Colonic mucosa (tissue), 4 donors: ENCODE measurements at regions not wholly inside any gene's neighbourhood (a gene's known extent, or its start where the extent isn't known, plus 50 kb on each side); places are given as distances from the start of the nearest gene placed in this dataset.
"Not testable (repeated sequence)": the region's sequence is repeated elsewhere in the genome, so short reads cannot be mapped to it uniquely, and the experiment has no call there.

Experiments used
- DNase-seq: peaks from one replicate; pipeline ENCODE4 v3.0.0-alpha.2; 2020
- H3K27ac ChIP-seq: fragments of 200-600 bp; one replicate; pipeline ENCODE4 v1.8.0; 2021
- H3K27me3 ChIP-seq: fragments of 200-600 bp; one replicate; pipeline ENCODE4 v1.8.0; 2021
- H3K36me3 ChIP-seq: fragments of 200-600 bp; one replicate; pipeline ENCODE4 v1.8.0; 2021
- H3K4me1 ChIP-seq: fragments of 200-600 bp; one replicate; pipeline ENCODE4 v1.8.0; 2021; ENCODE audit warnings: mild to moderate bottlenecking
- H3K4me3 ChIP-seq: fragments of 200-600 bp; one replicate; pipeline ENCODE4 v1.8.0; 2021
- H3K9ac ChIP-seq, 2 donors: one replicate each; pipeline ENCODE4 v1.7.0; 2013; ENCODE audit warnings: control low read depth in 2 of 2, low read depth in 2 of 2, low read length in 2 of 2
- H3K9me3 ChIP-seq: fragments of 200-600 bp; one replicate; pipeline ENCODE4 v1.8.0; 2021
- CTCF ChIP-seq: fragments of 200-600 bp; IDR thresholded peaks from one replicate; pipeline ENCODE4 v1.8.0; 2022; ENCODE audit warnings: antibody characterized with exemption, mild to moderate bottlenecking
- intact Hi-C: fragments of 100-400 bp; cut with DNase I; formaldehyde crosslinking; loops from one replicate; pipeline ENCODE4 v1.14.1; 2022
- donor health status: healthy.
- donor health status: DM: no; HTN: no; CAD: no.
- donor health status: DM: no; HTN: no; CAD: no.

- Histone ChIP-seq H3K4me1 (no peaks in the 10 kb centered on the region), H3K36me3 (no peaks in the 10 kb centered on the region), H3K9ac (no peak overlapping the region), H3K27me3 (no peaks in the 10 kb centered on the region), H3K27ac (no peak overlapping the region), H3K4me3 (no peak overlapping the region), H3K9me3 (no peaks in the 10 kb centered on the region)
- intact Hi-C loops: no loop called here
- no peak for DNase-seq
- no peak for TF ChIP-seq CTCF
Observed at GRCh38 chr20:53819973-53820451, 226.4 kb upstream of the ZNF217 start.

- H3K9me3 ChIP-seq: no peaks in the 10 kb centered on the region
- no peak overlapping the region for H3K4me3 ChIP-seq
- no peaks in the 10 kb centered on the region for H3K4me1 ChIP-seq
- TF ChIP-seq CTCF: no peak
- H3K27ac ChIP-seq: no peak overlapping the region
- H3K27me3 ChIP-seq: no peaks in the 10 kb centered on the region
- DNase-seq: no peak
- H3K36me3 ChIP-seq: no peaks in the 10 kb centered on the region
- H3K9ac ChIP-seq: no peak overlapping the region
- intact Hi-C loops: no loop called here
Observed at GRCh38 chr20:53818457-53819177, 225.0 kb upstream of the ZNF217 start.

- H3K4me3 ChIP-seq, H3K9me3 ChIP-seq, H3K27ac ChIP-seq, DNase-seq, H3K9ac ChIP-seq, H3K36me3 ChIP-seq, H3K4me1 ChIP-seq, intact Hi-C loops, H3K27me3 ChIP-seq: not testable (repeated sequence)
Observed at GRCh38 chr20:53817513-53817912, 223.9 kb upstream of the ZNF217 start.

- H3K4me1 ChIP-seq: no peaks in the 10 kb centered on the region
- no peak for TF ChIP-seq CTCF
Observed at GRCh38 chr20:53816872-53817398, 223.3 kb upstream of the ZNF217 start.

GRCh38 chr20:53815509-53815908, 221.9 kb upstream of the ZNF217 start:
- intact Hi-C loops: no loop called here
- Histone ChIP-seq H3K36me3 (no peaks in the 10 kb centered on the region), H3K9ac (no peak overlapping the region), H3K4me1 (no peaks in the 10 kb centered on the region), H3K4me3 (no peak overlapping the region), H3K27ac (no peak overlapping the region), H3K27me3 (no peaks in the 10 kb centered on the region), H3K9me3 (no peaks in the 10 kb centered on the region)
- TF ChIP-seq CTCF: no peak
- no peak for DNase-seq

More at GRCh38 chr20:53816872-53817398, 223.3 kb upstream of the ZNF217 start:
- intact Hi-C loops: no loop called here
- H3K27me3 ChIP-seq: no peaks in the 10 kb centered on the region
- no peak overlapping the region for H3K4me3 ChIP-seq
- DNase-seq: no peak
- no peaks in the 10 kb centered on the region for H3K36me3 ChIP-seq
- no peak overlapping the region for H3K9ac ChIP-seq
- no peaks in the 10 kb centered on the region for H3K9me3 ChIP-seq
- H3K27ac ChIP-seq: no peak overlapping the region

- no peak overlapping the region for H3K4me3 ChIP-seq
- intact Hi-C loops: no loop called here
- no peak overlapping the region for H3K9ac ChIP-seq
Observed at GRCh38 chr20:53814060-53814459, 220.4 kb upstream of the ZNF217 start.

More at GRCh38 chr20:53814060-53814459, 220.4 kb upstream of the ZNF217 start:
- no peaks in the 10 kb centered on the region for H3K9me3 ChIP-seq
- TF ChIP-seq CTCF: no peak
- H3K36me3 ChIP-seq: no peaks in the 10 kb centered on the region
- no peak overlapping the region for H3K27ac ChIP-seq
- H3K4me1 ChIP-seq: no peaks in the 10 kb centered on the region
- no peaks in the 10 kb centered on the region for H3K27me3 ChIP-seq
- DNase-seq: no peak
